PC-9 (cell line): ENCODE measurements at regions not wholly inside any gene's neighbourhood (a gene's known extent, or its start where the extent isn't known, plus 50 kb on each side); places are given as distances from the start of the nearest gene placed in this dataset.
A peak's percentile ranks its signal among the peaks of the same experiment; 100 is the strongest.

Source experiments
- BruUV-seq: library from RNA; stranded (reverse); fragments of 400-500 nt; replicated peaks from 2 replicates; lab custom pipeline; 2021; lab: Mats Ljungman, UMichigan
- CTCF ChIA-PET: fragments of 300-600 bp; sonication (Branson Sonifier 250); formaldehyde crosslinking; loops from one replicate; lab custom pipeline; 2022; ENCODE audit warnings: antibody characterized with exemption; lab: Charles Lee
- POLR2A ChIA-PET: fragments of 300-600 bp; sonication (Branson Sonifier 250); formaldehyde crosslinking; loops from one replicate; lab custom pipeline; 2022; ENCODE audit warnings: antibody characterized with exemption; ENCODE audit not compliant: unreplicated experiment; lab: Charles Lee
- DNase-seq, 2 experiments: peaks; one replicate each; pipeline versions ENCODE4 v3.0.0 to v3.0.0-alpha.2; 2015 to 2022; ENCODE audit warnings: mixed read lengths in 1 of 2
- H2AFZ ChIP-seq: fragments of 200-600 bp; sonication (generic); 2 replicates; pipeline ENCODE4 v1.8.1; 2017; ENCODE audit warnings: antibody characterized with exemption
- H3F3A ChIP-seq: fragments of 200-600 bp; sonication (generic); 2 replicates; pipeline ENCODE4 v1.8.1; 2017; ENCODE audit warnings: antibody characterized with exemption, mild to moderate bottlenecking, low read depth; ENCODE audit not compliant: insufficient read depth
- H3K27ac ChIP-seq: fragments of 200-600 bp; sonication (generic); 2 replicates; pipeline ENCODE4 v1.6.1; 2016; ENCODE audit warnings: mixed run types
- H3K27me3 ChIP-seq: fragments of 200-600 bp; sonication (generic); 2 replicates; pipeline ENCODE4 v1.6.1; 2016; ENCODE audit warnings: low read depth, mixed run types; ENCODE audit not compliant: insufficient read depth
- H3K36me3 ChIP-seq: fragments of 200-600 bp; sonication (generic); 2 replicates; pipeline ENCODE4 v1.6.1; 2016; ENCODE audit warnings: low read depth, mixed run types
- H3K4me1 ChIP-seq: fragments of 200-600 bp; sonication (generic); replicated peaks from 2 replicates; pipeline ENCODE4 v1.6.1; 2016; ENCODE audit warnings: mixed run types; ENCODE audit not compliant: insufficient read depth
- H3K4me2 ChIP-seq: fragments of 200-600 bp; sonication (generic); 2 replicates; pipeline ENCODE4 v1.6.1; 2017; ENCODE audit warnings: mixed run types
- H3K4me3 ChIP-seq: fragments of 200-600 bp; sonication (generic); 2 replicates; pipeline ENCODE4 v1.6.1; 2016; ENCODE audit warnings: mixed run types
- H3K79me2 ChIP-seq: fragments of 200-600 bp; sonication (generic); 2 replicates; pipeline ENCODE4 v1.6.1; 2017; ENCODE audit warnings: low read depth, mixed run types
- H3K9me2 ChIP-seq: fragments of 200-600 bp; sonication (generic); 2 replicates; pipeline ENCODE4 v1.8.1; 2017; ENCODE audit warnings: mild to moderate bottlenecking; ENCODE audit not compliant: insufficient read depth
- H3K9me3 ChIP-seq: fragments of 200-600 bp; sonication (generic); 2 replicates; pipeline ENCODE4 v1.8.1; 2016; ENCODE audit warnings: low read depth; ENCODE audit not compliant: insufficient read depth
- H4K20me1 ChIP-seq: fragments of 200-600 bp; sonication (generic); 2 replicates; pipeline ENCODE4 v1.8.1; 2017; ENCODE audit not compliant: insufficient read depth
- EZH2 ChIP-seq: fragments of 200-600 bp; sonication (generic); IDR thresholded peaks from 2 replicates; pipeline ENCODE4 v1.8.0; 2017; ENCODE audit warnings: antibody characterized with exemption, low read depth
- intact Hi-C: fragments of 100-400 bp; cut with micrococcal nuclease; formaldehyde crosslinking; loops from one replicate; pipeline ENCODE4 v1.10.0; 2022; ENCODE audit not compliant: unreplicated experiment
- TF ChIP-seq, protein P1 (sequence below): fragments of 200-600 bp; sonication (generic); conservative IDR thresholded peaks from 2 replicates; pipeline ENCODE4 v1.6.1; 2017; ENCODE audit warnings: mixed run types, antibody characterized with exemption, mild to moderate bottlenecking, moderate library complexity

DNA sequence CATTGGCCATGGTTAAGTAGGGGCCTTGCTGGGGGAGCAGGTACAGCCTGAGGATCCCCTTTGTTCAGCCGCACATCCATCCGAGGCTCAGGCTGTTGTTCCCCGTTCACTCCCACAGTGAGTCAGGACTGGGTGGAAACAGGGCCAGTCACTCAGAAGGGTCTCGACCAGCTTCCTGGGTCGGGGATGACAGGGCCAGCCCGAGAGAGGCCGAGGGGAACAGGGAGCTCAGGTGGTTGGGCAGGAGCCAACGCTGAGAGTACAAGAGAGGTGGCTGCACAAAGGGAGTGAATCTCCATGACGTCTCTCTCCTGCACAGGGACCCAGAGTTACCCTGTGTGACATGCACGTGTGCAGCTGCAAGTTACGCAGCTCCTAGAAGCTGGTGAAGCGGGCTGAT is 97.2 kb upstream of the SHANK2 start:
- Histone ChIP-seq H3K27ac (no peak overlapping the region), H3K4me3 (no peak overlapping the region), H3K4me1 (no peaks in the 10 kb centered on the region), H3K4me2 (no peak overlapping the region), H3K36me3 (no peaks in the 10 kb centered on the region), H3K9me2 (no peaks in the 10 kb centered on the region), H3K9me3 (no peaks in the 10 kb centered on the region; the same call in 1 of the 2 replicates), H3K27me3 (peaks cover 83% of the 10 kb centered on the region), H3F3A (no peaks in the 10 kb centered on the region), H3K79me2 (no peaks in the 10 kb centered on the region), H2AFZ (no peak overlapping the region), H4K20me1 (no peaks in the 10 kb centered on the region)
- TF ChIP-seq, protein P1, sequence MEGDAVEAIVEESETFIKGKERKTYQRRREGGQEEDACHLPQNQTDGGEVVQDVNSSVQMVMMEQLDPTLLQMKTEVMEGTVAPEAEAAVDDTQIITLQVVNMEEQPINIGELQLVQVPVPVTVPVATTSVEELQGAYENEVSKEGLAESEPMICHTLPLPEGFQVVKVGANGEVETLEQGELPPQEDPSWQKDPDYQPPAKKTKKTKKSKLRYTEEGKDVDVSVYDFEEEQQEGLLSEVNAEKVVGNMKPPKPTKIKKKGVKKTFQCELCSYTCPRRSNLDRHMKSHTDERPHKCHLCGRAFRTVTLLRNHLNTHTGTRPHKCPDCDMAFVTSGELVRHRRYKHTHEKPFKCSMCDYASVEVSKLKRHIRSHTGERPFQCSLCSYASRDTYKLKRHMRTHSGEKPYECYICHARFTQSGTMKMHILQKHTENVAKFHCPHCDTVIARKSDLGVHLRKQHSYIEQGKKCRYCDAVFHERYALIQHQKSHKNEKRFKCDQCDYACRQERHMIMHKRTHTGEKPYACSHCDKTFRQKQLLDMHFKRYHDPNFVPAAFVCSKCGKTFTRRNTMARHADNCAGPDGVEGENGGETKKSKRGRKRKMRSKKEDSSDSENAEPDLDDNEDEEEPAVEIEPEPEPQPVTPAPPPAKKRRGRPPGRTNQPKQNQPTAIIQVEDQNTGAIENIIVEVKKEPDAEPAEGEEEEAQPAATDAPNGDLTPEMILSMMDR: no peak
- TF ChIP-seq EZH2: no peak
- POLR2A ChIA-PET: no interaction called here
- intact Hi-C loops: no loop called here
- CTCF ChIA-PET: no interaction called here
- DNase-seq: no peak
- no TSS peak for BruUV-seq

DNA sequence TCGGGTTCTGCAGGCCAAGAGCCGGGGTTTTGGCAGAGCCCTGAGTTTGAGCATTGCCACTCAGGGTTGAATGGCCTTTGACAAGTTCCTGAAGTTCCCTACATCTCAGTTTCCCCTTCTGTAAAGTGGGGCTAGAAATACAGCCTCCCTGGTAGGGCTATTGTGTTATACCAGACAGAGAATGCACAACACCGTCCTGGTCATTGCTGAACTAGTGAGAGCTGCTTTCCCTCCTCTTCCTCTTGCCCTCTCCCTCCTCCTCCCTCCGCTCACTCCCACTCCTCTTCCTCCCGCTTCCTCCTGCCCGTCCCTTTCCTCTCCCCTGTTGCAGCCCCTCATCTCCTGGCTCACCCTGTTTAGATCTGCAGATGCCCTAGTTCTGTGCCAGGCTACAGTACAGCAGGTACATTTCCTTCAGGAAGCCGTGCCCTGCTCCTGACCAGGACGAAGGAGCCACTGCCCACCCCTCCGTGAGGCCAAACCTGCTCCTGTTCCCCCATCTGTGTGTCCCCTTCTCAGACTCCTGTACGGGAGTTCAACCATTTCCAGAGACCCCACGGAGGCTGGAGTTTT is 91.5 kb upstream of the SHANK2 start:
- POLR2A ChIA-PET: no interaction called here
- BruUV-seq: no TSS peak
- CTCF ChIA-PET: interaction anchor here (0.6 kb wide), 1 partner anchor 88 kb away, joined by 3 read pairs; no protein-coding TSS in a partner anchor

DNA sequence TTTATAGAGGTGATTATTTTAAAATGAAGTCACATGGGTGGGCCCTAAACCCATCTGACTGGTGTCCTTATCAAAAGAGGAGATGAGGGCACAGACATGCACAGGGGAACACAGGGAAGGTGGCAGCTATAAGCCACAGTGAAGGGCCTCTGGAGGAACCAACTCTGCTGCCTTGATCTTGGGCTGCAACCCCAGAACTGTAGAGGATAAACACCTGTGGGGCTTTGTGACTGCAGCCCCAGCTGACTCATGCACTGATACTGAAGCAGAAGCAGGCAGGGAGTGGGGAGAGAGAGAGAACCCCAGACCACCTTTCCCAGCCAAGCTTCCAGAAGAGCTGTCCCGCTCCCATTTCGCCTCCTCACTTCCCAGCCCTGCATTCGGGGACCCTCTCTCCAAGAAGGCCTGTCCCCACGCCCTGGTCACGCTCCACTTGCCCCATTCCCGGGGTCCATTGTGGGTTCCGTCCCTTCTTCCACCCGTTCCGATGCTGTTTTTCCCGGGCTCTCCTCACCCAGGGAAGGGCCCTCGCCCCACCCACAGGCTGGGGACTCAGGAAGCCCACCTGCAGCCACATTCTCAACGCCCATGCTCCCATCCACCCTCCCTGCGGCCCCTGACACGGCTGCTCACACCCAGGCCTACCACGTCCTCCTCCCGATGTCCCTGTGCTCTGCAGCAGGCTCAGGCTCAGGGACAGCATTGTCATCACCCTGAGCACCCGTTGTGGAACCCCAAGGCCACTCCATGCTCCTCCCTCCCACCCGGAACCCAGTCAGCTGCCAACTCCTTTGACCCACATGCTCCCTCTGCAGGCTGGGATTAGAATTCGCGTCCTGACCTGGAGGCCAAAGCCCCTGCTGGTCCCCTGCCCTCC is 90.8 kb upstream of the SHANK2 start:
- H3K79me2 ChIP-seq: no peaks in the 10 kb centered on the region
- H2AFZ ChIP-seq: no peak overlapping the region
- H3K4me2 ChIP-seq: no peak overlapping the region
- H4K20me1 ChIP-seq: no peaks in the 10 kb centered on the region
- H3K4me3 ChIP-seq: no peak overlapping the region
- CTCF ChIA-PET: interaction anchor here (0.6 to 1.1 kb wide), 3 partner anchors 15 to 1914 kb away, joined by 3 read pairs; no protein-coding TSS in a partner anchor
- H3K27me3 ChIP-seq: peaks cover 47% of the 10 kb centered on the region
- no peak overlapping the region for H3K27ac ChIP-seq
- POLR2A ChIA-PET: no interaction called here
- no peaks in the 10 kb centered on the region for H3K36me3 ChIP-seq
- no peaks in the 10 kb centered on the region for H3K4me1 ChIP-seq
- intact Hi-C loops: loop anchor here (1.0 kb wide), 1 partner anchor 91 kb away; the partner anchor contains the start of gene SHANK2
- peaks cover 3% of the 10 kb centered on the region; the same call in 1 of the 2 replicates for H3F3A ChIP-seq
- no peaks in the 10 kb centered on the region; the same call in 1 of the 2 replicates for H3K9me3 ChIP-seq
- no TSS peak for BruUV-seq
- DNase-seq: peak; percentile 43 to 53
- TF ChIP-seq EZH2: no peak
- TF ChIP-seq, protein P1: peak; percentile 82
- no peaks in the 10 kb centered on the region for H3K9me2 ChIP-seq

More for the DNA sequence above, 91.5 kb upstream of the SHANK2 start:
- Histone ChIP-seq H3K27ac (no peak overlapping the region), H3K4me2 (no peak overlapping the region), H2AFZ (no peak overlapping the region), H3K9me2 (no peaks in the 10 kb centered on the region), H3K27me3 (peaks cover 53% of the 10 kb centered on the region), H4K20me1 (no peaks in the 10 kb centered on the region), H3F3A (peaks cover 3% of the 10 kb centered on the region; the same call in 1 of the 2 replicates), H3K9me3 (no peaks in the 10 kb centered on the region; the same call in 1 of the 2 replicates), H3K4me3 (no peak overlapping the region), H3K36me3 (no peaks in the 10 kb centered on the region), H3K4me1 (no peaks in the 10 kb centered on the region), H3K79me2 (no peaks in the 10 kb centered on the region)
- no peak for DNase-seq
- TF ChIP-seq, protein P1: no peak; the same call in 1 of the 2 replicates
- no peak for TF ChIP-seq EZH2
- intact Hi-C loops: loop anchor here (1.0 kb wide), 1 partner anchor 92 kb away; the partner anchor contains the start of gene SHANK2
